ENCODE measurements at regions not wholly inside any gene's neighbourhood (a gene's known extent, or its start where the extent isn't known, plus 50 kb on each side); places are given as distances from the start of the nearest gene placed in this dataset.
A peak's percentile ranks its signal among the peaks of the same experiment; 100 is the strongest.

DNA sequence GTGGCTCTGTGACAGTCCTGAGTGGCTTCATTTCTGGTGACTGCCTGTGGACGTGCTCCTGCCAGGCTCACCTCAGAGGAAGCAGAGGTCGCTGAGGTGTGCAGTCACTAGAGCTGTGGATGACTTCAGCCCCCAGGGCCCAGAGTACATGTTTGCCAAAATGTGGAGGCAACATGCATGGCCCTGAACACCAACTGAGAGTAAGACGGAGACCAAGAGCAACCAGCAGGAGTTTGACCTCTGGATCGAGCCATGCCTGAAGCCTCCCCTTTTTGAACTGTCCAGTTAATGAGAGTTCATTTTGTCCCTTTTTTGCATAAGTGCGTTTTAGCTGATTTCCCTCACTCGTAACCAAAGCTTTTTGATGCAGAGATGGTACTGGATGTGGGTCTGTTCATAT lies 184.9 kb downstream of the RTP5 start:
- Mint-ChIP-seq H3K4me1 (no peaks in the 10 kb centered on the region), H3K27ac (no peak overlapping the region), H3K27me3 (ENCODE audit: insufficient read depth) (peaks cover 80% of the 10 kb centered on the region), H3K4me3 (no peak overlapping the region), H3K36me3 (ENCODE audit: low read depth) (no peaks in the 10 kb centered on the region), H3K9me3 (peaks cover 7% of the 10 kb centered on the region)
- WGBS, 2 experiments (ENCODE audit: insufficient coverage in 1 of 2, insufficient read length in 1 of 2), result 92% methylated on average over 6 of the region's 6 CpGs
- no peaks in the 10 kb centered on the region for H3K36me3 ChIP-seq (ENCODE audit: control insufficient read depth, insufficient read depth, low read length)
- H3K9ac ChIP-seq (ENCODE audit: extremely low read depth, low read length, poor library complexity, severe bottlenecking), result no peak overlapping the region
- TF ChIP-seq, protein P1, sequence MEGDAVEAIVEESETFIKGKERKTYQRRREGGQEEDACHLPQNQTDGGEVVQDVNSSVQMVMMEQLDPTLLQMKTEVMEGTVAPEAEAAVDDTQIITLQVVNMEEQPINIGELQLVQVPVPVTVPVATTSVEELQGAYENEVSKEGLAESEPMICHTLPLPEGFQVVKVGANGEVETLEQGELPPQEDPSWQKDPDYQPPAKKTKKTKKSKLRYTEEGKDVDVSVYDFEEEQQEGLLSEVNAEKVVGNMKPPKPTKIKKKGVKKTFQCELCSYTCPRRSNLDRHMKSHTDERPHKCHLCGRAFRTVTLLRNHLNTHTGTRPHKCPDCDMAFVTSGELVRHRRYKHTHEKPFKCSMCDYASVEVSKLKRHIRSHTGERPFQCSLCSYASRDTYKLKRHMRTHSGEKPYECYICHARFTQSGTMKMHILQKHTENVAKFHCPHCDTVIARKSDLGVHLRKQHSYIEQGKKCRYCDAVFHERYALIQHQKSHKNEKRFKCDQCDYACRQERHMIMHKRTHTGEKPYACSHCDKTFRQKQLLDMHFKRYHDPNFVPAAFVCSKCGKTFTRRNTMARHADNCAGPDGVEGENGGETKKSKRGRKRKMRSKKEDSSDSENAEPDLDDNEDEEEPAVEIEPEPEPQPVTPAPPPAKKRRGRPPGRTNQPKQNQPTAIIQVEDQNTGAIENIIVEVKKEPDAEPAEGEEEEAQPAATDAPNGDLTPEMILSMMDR (conservative IDR thresholded peaks at IDR 0.05), result no peak
- H3K4me3 ChIP-seq (ENCODE audit: low read length), result no peak overlapping the region
- no peak overlapping the region for H3K27ac ChIP-seq (ENCODE audit: low read depth, low read length)
- H3K4me1 ChIP-seq (ENCODE audit: control insufficient read depth, insufficient read depth, low read length), result no peaks in the 10 kb centered on the region
- H3K27me3 ChIP-seq (ENCODE audit: control insufficient read depth, insufficient read depth, low read length, poor library complexity, severe bottlenecking), result peaks cover 46% of the 10 kb centered on the region
- H3K9me3 ChIP-seq (ENCODE audit: control insufficient read depth, low read length), result peaks cover 2% of the 10 kb centered on the region
- no peak for DNase-seq

DNA sequence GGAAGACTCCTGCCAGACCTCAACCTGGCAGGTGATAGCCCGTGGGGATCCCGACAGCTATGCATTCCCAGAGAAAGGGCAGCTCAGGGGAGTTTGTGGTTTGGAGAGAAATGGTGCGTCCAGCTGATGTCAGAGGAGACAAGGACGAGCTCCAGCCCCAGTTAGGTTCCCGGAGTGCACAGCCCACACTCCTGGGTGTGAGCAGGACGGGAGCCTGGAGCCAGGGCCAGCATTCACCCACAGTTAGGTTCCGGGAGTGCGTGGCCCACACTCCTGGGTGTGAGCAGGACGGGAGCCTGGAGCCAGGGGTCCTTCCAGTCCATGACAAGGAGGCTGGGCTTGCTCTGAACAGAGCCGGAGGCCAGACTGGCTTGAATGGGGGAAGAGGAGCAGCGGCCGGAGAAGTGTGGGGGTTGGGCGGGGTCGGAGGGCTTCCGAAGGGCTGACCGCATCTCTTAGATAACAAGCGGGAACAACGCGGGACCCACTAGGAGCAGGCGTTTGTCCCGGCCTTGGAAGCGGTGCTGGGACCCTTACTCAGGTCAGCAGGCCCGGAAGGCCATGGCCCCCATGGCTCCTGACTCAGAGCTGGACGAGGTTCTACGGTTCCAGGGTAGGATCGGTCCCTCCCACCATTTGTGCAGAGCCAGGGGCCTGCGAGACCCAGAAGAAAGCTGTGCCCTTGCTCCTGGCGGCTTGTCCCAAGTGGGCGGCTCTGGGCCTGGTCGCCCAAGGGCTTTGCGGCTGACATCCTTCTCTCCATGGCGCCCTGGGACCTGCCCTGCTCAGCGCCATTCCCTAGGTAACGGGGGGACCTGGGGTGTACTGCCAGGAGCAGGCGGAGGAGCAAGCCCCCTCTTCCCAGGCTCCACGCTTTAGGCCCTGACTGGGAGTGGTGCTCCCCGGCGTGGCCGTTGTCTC lies 185.6 kb downstream of the RTP5 start:
- Mint-ChIP-seq H3K36me3 (ENCODE audit: low read depth) (no peaks in the 10 kb centered on the region), H3K27ac (no peak overlapping the region), H3K4me1 (no peaks in the 10 kb centered on the region), H3K9me3 (peaks cover 11% of the 10 kb centered on the region), H3K27me3 (ENCODE audit: insufficient read depth) (peaks cover 75% of the 10 kb centered on the region), H3K4me3 (no peak overlapping the region)
- no peaks in the 10 kb centered on the region for H3K4me1 ChIP-seq (ENCODE audit: control insufficient read depth, insufficient read depth, low read length)
- H3K4me3 ChIP-seq (ENCODE audit: low read length), result no peak overlapping the region
- 86 to 91% methylated on average over 17 to 39 of the region's 39 CpGs for WGBS, 2 experiments (ENCODE audit: insufficient coverage in 1 of 2, insufficient read length in 1 of 2)
- H3K36me3 ChIP-seq (ENCODE audit: control insufficient read depth, insufficient read depth, low read length), result no peaks in the 10 kb centered on the region
- peak; percentile 38 for DNase-seq
- no peak overlapping the region for H3K9ac ChIP-seq (ENCODE audit: extremely low read depth, low read length, poor library complexity, severe bottlenecking)
- H3K27ac ChIP-seq (ENCODE audit: low read depth, low read length), result no peak overlapping the region
- peaks cover 8% of the 10 kb centered on the region for H3K9me3 ChIP-seq (ENCODE audit: control insufficient read depth, low read length)
- H3K27me3 ChIP-seq (ENCODE audit: control insufficient read depth, insufficient read depth, low read length, poor library complexity, severe bottlenecking), result peaks cover 38% of the 10 kb centered on the region
- TF ChIP-seq, protein P1 (conservative IDR thresholded peaks at IDR 0.05), result no peak

DNA sequence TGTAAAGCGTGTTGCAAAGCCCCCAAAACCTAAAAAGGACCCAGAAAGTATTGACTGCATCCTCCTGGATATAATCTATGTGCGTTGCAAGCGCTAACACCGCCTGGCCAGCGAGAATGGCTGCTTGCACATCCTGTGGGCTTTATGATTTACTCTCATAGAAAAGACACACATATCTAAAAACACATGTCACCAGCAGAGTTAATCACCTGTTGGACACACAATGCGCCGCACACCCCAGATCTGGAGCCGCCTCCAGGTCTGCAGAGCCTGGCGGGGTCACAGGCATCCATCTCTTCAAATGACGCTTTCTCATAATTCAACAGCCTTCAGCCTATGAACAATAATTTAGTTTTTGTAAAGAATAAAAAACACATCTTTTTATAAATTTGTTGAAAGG lies 186.5 kb downstream of the RTP5 start:
- peaks cover 20% of the 10 kb centered on the region for H3K9me3 Mint-ChIP-seq
- no peak for DNase-seq
- no peak overlapping the region for H3K4me3 Mint-ChIP-seq
- H3K27ac Mint-ChIP-seq, result no peak overlapping the region
- TF ChIP-seq, protein P1 (conservative IDR thresholded peaks at IDR 0.05), result no peak
- H3K27me3 ChIP-seq (ENCODE audit: control insufficient read depth, insufficient read depth, low read length, poor library complexity, severe bottlenecking), result peaks cover 29% of the 10 kb centered on the region
- H3K4me1 ChIP-seq (ENCODE audit: control insufficient read depth, insufficient read depth, low read length), result no peaks in the 10 kb centered on the region
- H3K27ac ChIP-seq (ENCODE audit: low read depth, low read length), result no peak overlapping the region
- WGBS, 2 experiments (ENCODE audit: insufficient coverage in 1 of 2, insufficient read length in 1 of 2), result 94 to 97% methylated on average over 5 to 10 of the region's 10 CpGs
- no peaks in the 10 kb centered on the region for H3K36me3 ChIP-seq (ENCODE audit: control insufficient read depth, insufficient read depth, low read length)
- peaks cover 67% of the 10 kb centered on the region for H3K27me3 Mint-ChIP-seq (ENCODE audit: insufficient read depth)
- no peak overlapping the region for H3K9ac ChIP-seq (ENCODE audit: extremely low read depth, low read length, poor library complexity, severe bottlenecking)
- no peak overlapping the region for H3K4me3 ChIP-seq (ENCODE audit: low read length)
- peaks cover 16% of the 10 kb centered on the region for H3K9me3 ChIP-seq (ENCODE audit: control insufficient read depth, low read length)
- no peaks in the 10 kb centered on the region for H3K4me1 Mint-ChIP-seq
- no peaks in the 10 kb centered on the region for H3K36me3 Mint-ChIP-seq (ENCODE audit: low read depth)

Data from endodermal cell (in vitro differentiated cells).